NB4 (cell line): ENCODE measurements at regions not wholly inside any gene's neighbourhood (a gene's known extent, or its start where the extent isn't known, plus 50 kb on each side); places are given as distances from the start of the nearest gene placed in this dataset.

Experiments
- CTCF ChIP-seq: IDR thresholded peaks from one replicate; pipeline ENCODE4 v1.5.1; 2012; ENCODE audit warnings: low read depth, low read length
- POLR2A ChIP-seq: IDR thresholded peaks from 2 replicates; pipeline ENCODE4 v1.6.1; 2011; ENCODE audit warnings: mild to moderate bottlenecking; ENCODE audit not compliant: insufficient read length; ENCODE audit errors: extremely low read depth

DNA sequence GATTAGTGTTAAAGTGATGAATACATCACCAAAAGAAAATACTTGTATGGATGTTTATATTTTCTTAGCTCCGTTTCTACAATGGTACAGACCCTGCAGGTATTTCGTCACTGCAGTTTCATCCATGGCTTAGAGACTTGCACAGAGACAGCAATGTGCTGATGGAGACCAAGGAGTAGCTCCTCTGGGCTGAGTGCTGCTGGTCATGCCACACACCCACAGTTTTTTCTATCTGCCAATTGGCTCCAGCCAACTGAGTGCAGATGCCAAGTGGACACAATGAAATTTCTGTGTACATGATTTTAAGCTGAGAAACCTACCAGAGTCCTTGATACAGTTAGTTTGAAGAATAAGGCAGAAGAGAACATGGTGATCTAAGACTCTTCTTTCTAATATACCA lies 145.9 kb upstream of the ADCY2 start:
- TF ChIP-seq CTCF: no peak
- TF ChIP-seq POLR2A: no peak
